HepG2 (cell line): ENCODE measurements at regions not wholly inside any gene's neighbourhood (a gene's known extent, or its start where the extent isn't known, plus 50 kb on each side); places are given as distances from the start of the nearest gene placed in this dataset.

Experiments used
- ATAC-seq: fragments of 200-7000 bp; cut with Tn5 transposase; 3 replicates; pipeline ENCODE4 v1.9.1; 2020; ENCODE audit warnings: mild to moderate bottlenecking, moderate library complexity
- BruUV-seq: library from RNA; stranded (reverse); fragments of 400-500 nt; replicated peaks from 2 replicates; lab custom pipeline; 2021; lab: Mats Ljungman, UMichigan
- CTCF ChIA-PET: fragments of 300-600 bp; formaldehyde crosslinking; extraction: SDS; loops from one replicate; lab custom pipeline; 2021; ENCODE audit warnings: low total read pairs, inconsistent platforms, low intra/inter-chr PET ratio; lab: Yijun Ruan, JAX
- POLR2A ChIA-PET: fragments of 350-600 bp; sonication (Branson Sonifier 250); formaldehyde crosslinking; loops from one replicate; lab custom pipeline; 2020; ENCODE audit warnings: antibody characterized with exemption, inconsistent platforms; lab: Yijun Ruan, JAX
- DNase-seq: peaks from one replicate; pipeline ENCODE4 v3.0.0-alpha.2; 2015; ENCODE audit warnings: low spot score
- FAIRE-seq: peaks from 3 replicates; lab custom pipeline; 2011; peaks lifted over from hg19 to GRCh38; lab: Jason Lieb, UNC
- H2AFZ ChIP-seq: one replicate; pipeline ENCODE4 v1.6.1; 2011; ENCODE audit warnings: low read length, inconsistent platforms
- H3K27ac ChIP-seq: fragments of 300-600 bp; 3 replicates; pipeline ENCODE4 v1.8.0; 2011; ENCODE audit warnings: mixed run types, mild to moderate bottlenecking, mixed read lengths, low read length, inconsistent platforms; ENCODE audit not compliant: insufficient read depth; ENCODE audit errors: extremely low read length
- H3K27me3 ChIP-seq, 2 experiments: fragments of 200-600 bp in 1 of 2; 2 replicates in 1 of 2; 3 replicates in 1 of 2; pipeline versions ENCODE4 v1.6.0 to v1.8.0; 2011; ENCODE audit warnings: low read length in 2 of 2, mild to moderate bottlenecking in 2 of 2, moderate library complexity in 2 of 2, inconsistent platforms in 1 of 2; ENCODE audit not compliant: insufficient read depth in 2 of 2, control insufficient read depth in 1 of 2
- H3K36me3 ChIP-seq, 2 experiments: fragments of 200-600 bp in 1 of 2; replicated peaks in 1 of 2; 2 replicates in 1 of 2; 3 replicates in 1 of 2; pipeline versions ENCODE4 v1.5.1 to v1.8.0; 2011; ENCODE audit warnings: low read length in 2 of 2, inconsistent platforms in 1 of 2; ENCODE audit not compliant: insufficient read depth in 2 of 2, control insufficient read depth in 1 of 2
- H3K4me1 ChIP-seq: 2 replicates; pipeline ENCODE4 v1.5.1; 2012; ENCODE audit warnings: low read length, inconsistent platforms; ENCODE audit not compliant: insufficient read depth
- H3K4me2 ChIP-seq: 2 replicates; pipeline ENCODE4 v1.6.0; 2011; ENCODE audit warnings: low read depth, low read length, inconsistent platforms
- H3K4me3 ChIP-seq, 3 experiments: fragments of 200-600 bp in 1 of 3; sonication (generic), shearing (Covaris generic) in 1 of 3; replicated peaks in 1 of 3; 2 replicates each; pipeline ENCODE4 v1.5.1; 2011 to 2016; ENCODE audit warnings: low read length in 3 of 3, inconsistent platforms in 2 of 3, low read depth in 2 of 3, mild to moderate bottlenecking in 2 of 3, control low read depth in 1 of 3, mixed read lengths in 1 of 3; ENCODE audit not compliant: insufficient read depth in 1 of 3
- H3K79me2 ChIP-seq: one replicate; pipeline ENCODE4 v1.6.1; 2011; ENCODE audit warnings: low read length, inconsistent platforms; ENCODE audit not compliant: insufficient read depth
- H3K9ac ChIP-seq: 2 replicates; pipeline ENCODE4 v1.6.0; 2011; ENCODE audit warnings: mild to moderate bottlenecking, low read depth, low read length, inconsistent platforms; ENCODE audit not compliant: insufficient read depth
- H3K9me3 ChIP-seq: 2 replicates; pipeline ENCODE4 v1.5.1; 2012; ENCODE audit warnings: mild to moderate bottlenecking, low read length
- H4K20me1 ChIP-seq: 2 replicates; pipeline ENCODE4 v1.6.0; 2011; ENCODE audit warnings: inconsistent platforms, mild to moderate bottlenecking, low read length, moderate library complexity; ENCODE audit not compliant: insufficient read depth
- ATRX ChIP-seq: sonication (generic); formaldehyde crosslinking; IDR thresholded peaks from 2 replicates; pipeline ENCODE4 v1.4.0; 2020; ENCODE audit warnings: missing genetic modification reagents, borderline replicate concordance
- EEA1 ChIP-seq: sonication (generic); formaldehyde crosslinking; IDR thresholded peaks from 2 replicates; pipeline ENCODE4 v1.5.1; 2020; ENCODE audit warnings: mild to moderate bottlenecking, missing genetic modification reagents, borderline replicate concordance
- ESRRA ChIP-seq: sonication (generic); formaldehyde crosslinking; IDR thresholded peaks from 2 replicates; pipeline ENCODE4 v1.5.1; 2020; ENCODE audit warnings: mild to moderate bottlenecking, low read depth, missing genetic modification reagents
- MEIS2 ChIP-seq: sonication (generic); formaldehyde crosslinking; IDR thresholded peaks from 2 replicates; pipeline ENCODE4 v1.9.0; 2021; ENCODE audit warnings: mild to moderate bottlenecking, missing genetic modification reagents
- MIXL1 ChIP-seq: IDR thresholded peaks from 2 replicates; pipeline ENCODE4 v1.6.1; 2016
- NAIF1 ChIP-seq: sonication (generic); formaldehyde crosslinking; IDR thresholded peaks from 2 replicates; pipeline ENCODE4 v1.5.0; 2020; ENCODE audit warnings: mild to moderate bottlenecking, missing genetic modification reagents, borderline replicate concordance
- NCOA5 ChIP-seq: sonication (generic); formaldehyde crosslinking; IDR thresholded peaks from 2 replicates; pipeline ENCODE4 v1.4.0; 2020; ENCODE audit warnings: missing genetic modification reagents
- RFXANK ChIP-seq: IDR thresholded peaks from 2 replicates; pipeline ENCODE4 v1.6.1; 2016
- TBL1XR1 ChIP-seq: fragments of 150-350 bp; IDR thresholded peaks from 2 replicates; pipeline ENCODE4 v1.6.1; 2014; ENCODE audit warnings: borderline replicate concordance, low read length; ENCODE audit not compliant: partially characterized antibody
- ZNF776 ChIP-seq: sonication (generic); formaldehyde crosslinking; IDR thresholded peaks from 2 replicates; pipeline ENCODE4 v1.4.0; 2020; ENCODE audit warnings: mild to moderate bottlenecking, missing genetic modification reagents
- ZNF83 ChIP-seq: sonication (generic); formaldehyde crosslinking; IDR thresholded peaks from 2 replicates; pipeline ENCODE4 v1.4.0; 2020; ENCODE audit warnings: missing genetic modification reagents, mild to moderate bottlenecking, borderline replicate concordance
- WGBS: methylation state at CpG from one replicate; pipeline ENCODE4 v1.1.6; 2017; ENCODE audit warnings: low lambda C conversion rate; 5-methylcytosine and 5-hydroxymethylcytosine counted together
- in situ Hi-C: cut with HindIII; loops from 2 replicates; pipeline ENCODE4 v1.10.0; 2017; ENCODE audit warnings: low pct_unique_long_range_greater_than_20kb; ENCODE audit not compliant: extremely low pct_ligation_motif_present
- intact Hi-C: fragments of 100-400 bp; cut with micrococcal nuclease; formaldehyde crosslinking; loops from one replicate; pipeline ENCODE4 v1.10.0; 2022; ENCODE audit not compliant: unreplicated experiment
- TF ChIP-seq, protein P1 (sequence below): sonication (generic); formaldehyde crosslinking; IDR thresholded peaks from 2 replicates; pipeline ENCODE4 v1.8.1; 2023; ENCODE audit warnings: mild to moderate bottlenecking, missing genetic modification reagents
- TF ChIP-seq, protein P2 (sequence below): sonication (generic); formaldehyde crosslinking; IDR thresholded peaks from 2 replicates; pipeline ENCODE4 v1.8.0; 2022; ENCODE audit warnings: missing genetic modification reagents, low read depth, mild to moderate bottlenecking, borderline replicate concordance

DNA sequence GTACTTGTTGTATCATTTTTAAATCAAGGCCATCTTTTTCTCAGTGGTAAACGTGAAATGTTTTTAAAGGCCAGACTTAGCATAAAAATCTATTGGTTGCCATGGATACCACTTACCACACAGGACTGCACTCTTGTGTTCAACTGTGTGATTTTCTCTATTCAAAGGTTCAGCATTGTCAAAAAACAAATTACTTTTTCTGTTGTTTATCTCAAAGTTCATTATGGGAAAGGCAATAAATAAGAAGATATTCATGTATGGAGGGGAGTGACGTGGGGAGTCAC, 231.0 kb upstream of the GATB start:
- BruUV-seq: no TSS peak
- 16% methylated on average over 2 of the region's 2 CpGs for whole genome bisulfite sequencing
- Histone ChIP-seq H3K4me1 (no peaks in the 10 kb centered on the region), H3K79me2 (no peaks in the 10 kb centered on the region), H2AFZ (no peak overlapping the region), H3K36me3 (no peaks in the 10 kb centered on the region), H3K27ac (no peak overlapping the region), H3K27me3 (peaks cover 0 to 4% of the 10 kb centered on the region in 2 experiments; a peak in 1 of 5 replicates), H3K9ac (no peak overlapping the region), H3K9me3 (no peaks in the 10 kb centered on the region), H3K4me3 (no peak overlapping the region), H4K20me1 (no peaks in the 10 kb centered on the region), H3K4me2 (no peak overlapping the region)
- intact Hi-C loops: no loop called here
- in situ Hi-C loops: no loop called here
- ATAC-seq (no peak), DNase-seq (no peak), FAIRE-seq (no peak)
- no peak for TF ChIP-seq ESRRA (CRISPR knock-in tag)
- no peak for TF ChIP-seq MEIS2 (CRISPR knock-in tag)
- TF ChIP-seq MIXL1 (CRISPR knock-in tag): no peak
- ChIA-PET POLR2A (no interaction called here), CTCF (no interaction called here)

DNA sequence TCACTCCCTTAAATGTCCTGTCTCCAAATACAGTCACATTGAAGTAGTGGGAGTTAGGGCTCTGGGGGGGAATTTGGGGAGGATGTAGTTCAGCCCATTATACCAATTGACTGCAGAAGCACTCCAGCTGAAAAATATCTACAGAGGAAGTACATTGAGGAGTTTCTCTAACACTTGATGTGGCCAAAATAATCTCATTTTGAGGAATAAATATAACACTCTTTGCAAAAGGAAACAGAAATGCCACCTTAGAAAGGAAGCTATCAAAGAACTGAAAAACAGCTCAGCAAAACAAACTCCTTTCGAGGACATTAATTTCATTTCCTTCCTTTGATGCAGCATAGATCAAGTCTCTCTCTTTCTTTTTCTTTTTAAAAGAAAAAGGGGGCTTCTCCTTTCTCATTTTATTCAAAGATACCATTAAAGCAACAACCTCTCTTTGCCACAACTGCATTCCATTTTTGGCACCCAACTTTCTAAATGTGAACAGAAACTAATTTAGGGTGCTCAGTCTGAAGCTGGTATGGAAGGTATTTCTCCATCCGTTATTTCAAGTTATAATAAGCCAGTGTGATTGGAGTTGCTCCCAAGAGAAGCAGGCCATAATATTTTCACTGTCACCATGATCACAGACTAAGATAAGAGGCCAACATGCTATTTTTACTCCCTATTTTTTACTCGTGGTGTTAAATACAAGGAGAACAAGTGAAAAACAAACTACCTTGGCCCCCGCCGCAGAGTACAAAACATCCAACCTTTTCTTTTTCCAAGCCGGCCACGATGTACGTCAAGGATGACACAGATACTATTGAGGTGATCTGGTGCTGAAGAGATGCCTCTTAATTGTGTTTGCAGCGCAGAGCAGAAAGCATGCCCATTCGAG, 230.4 kb upstream of the GATB start:
- Histone ChIP-seq H3K27me3 (0 out of 5 replicates have a peak, but pooled peaks cover 0 to 4% of the 10 kb centered on the region in 2 experiments), H3K4me3 (no peak overlapping the region), H3K4me1 (no peaks in the 10 kb centered on the region), H3K4me2 (no peak overlapping the region), H2AFZ (no peak overlapping the region), H3K27ac (no peak overlapping the region), H3K36me3 (no peaks in the 10 kb centered on the region), H3K9ac (no peak overlapping the region), H4K20me1 (no peaks in the 10 kb centered on the region), H3K9me3 (no peaks in the 10 kb centered on the region), H3K79me2 (no peaks in the 10 kb centered on the region)
- no peak for FAIRE-seq
- intact Hi-C loops (no loop called here), in situ Hi-C loops (no loop called here)
- DNase-seq: no peak
- ATAC-seq: no peak
- ChIA-PET POLR2A (no interaction called here), CTCF (no interaction called here)
- BruUV-seq: no TSS peak
- no peak for TF ChIP-seq RFXANK
- TF ChIP-seq ATRX (CRISPR knock-in tag): no peak
- TF ChIP-seq EEA1 (CRISPR knock-in tag): no peak
- no peak for TF ChIP-seq NCOA5 (CRISPR knock-in tag)
- no peak for TF ChIP-seq NAIF1 (CRISPR knock-in tag)
- no peak for TF ChIP-seq TBL1XR1
- TF ChIP-seq, protein P1, sequence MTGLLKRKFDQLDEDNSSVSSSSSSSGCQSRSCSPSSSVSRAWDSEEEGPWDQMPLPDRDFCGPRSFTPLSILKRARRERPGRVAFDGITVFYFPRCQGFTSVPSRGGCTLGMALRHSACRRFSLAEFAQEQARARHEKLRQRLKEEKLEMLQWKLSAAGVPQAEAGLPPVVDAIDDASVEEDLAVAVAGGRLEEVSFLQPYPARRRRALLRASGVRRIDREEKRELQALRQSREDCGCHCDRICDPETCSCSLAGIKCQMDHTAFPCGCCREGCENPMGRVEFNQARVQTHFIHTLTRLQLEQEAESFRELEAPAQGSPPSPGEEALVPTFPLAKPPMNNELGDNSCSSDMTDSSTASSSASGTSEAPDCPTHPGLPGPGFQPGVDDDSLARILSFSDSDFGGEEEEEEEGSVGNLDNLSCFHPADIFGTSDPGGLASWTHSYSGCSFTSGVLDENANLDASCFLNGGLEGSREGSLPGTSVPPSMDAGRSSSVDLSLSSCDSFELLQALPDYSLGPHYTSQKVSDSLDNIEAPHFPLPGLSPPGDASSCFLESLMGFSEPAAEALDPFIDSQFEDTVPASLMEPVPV (CRISPR knock-in tag): no peak
- TF ChIP-seq ZNF83: no peak
- TF ChIP-seq ZNF776 (CRISPR knock-in tag): no peak
- TF ChIP-seq, protein P2, sequence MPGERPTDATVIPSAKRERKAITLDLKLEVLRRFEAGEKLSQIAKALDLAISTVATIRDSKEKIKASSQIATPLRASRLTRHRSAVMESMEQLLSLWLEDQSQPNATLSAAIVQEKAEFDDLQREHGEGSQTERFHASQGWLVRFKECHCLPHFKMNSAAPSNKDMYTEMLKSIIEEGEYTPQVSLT (CRISPR knock-in tag): no peak
- 39% methylated on average over 10 of the region's 10 CpGs for WGBS
